ENCODE measurements at regions not wholly inside any gene's neighbourhood (a gene's known extent, or its start where the extent isn't known, plus 50 kb on each side); places are given as distances from the start of the nearest gene placed in this dataset.

GRCh38 chr7:24499871-24500270, 73.4 kb upstream of the PALS2 start (continued):
- no peak for TF ChIP-seq SKIL (IDR thresholded peaks at IDR 0.05; ENCODE audit: low read depth, poor library complexity, severe bottlenecking)
- no peak for TF ChIP-seq EZH2 (IDR thresholded peaks at IDR 0.05; ENCODE audit: borderline replicate concordance, control insufficient read depth, low read depth, low read length)
- no peak for TF ChIP-seq REST (IDR thresholded peaks at IDR 0.05; ENCODE audit: low read depth, low read length)

- ATAC-seq, result no peak
- Histone ChIP-seq H3K27ac (ENCODE audit: control insufficient read depth, insufficient read depth) (no peak overlapping the region), H3K9ac (ENCODE audit: control insufficient read depth, insufficient read depth, low read length) (no peak overlapping the region), H3K9me3 (replicated peaks; ENCODE audit: control insufficient read depth, insufficient read depth, low read length) (no peaks in the 10 kb centered on the region), H3K27me3 (replicated peaks in 1 of 2; ENCODE audit: control insufficient read depth in 2 of 2, insufficient read depth in 2 of 2, low read length in 1 of 2) (no peaks in the 10 kb centered on the region; a peak in 1 of 4 replicates), H3K36me3 (ENCODE audit: control insufficient read depth in 2 of 2, insufficient read depth in 2 of 2, low read length in 1 of 2) (no peaks in the 10 kb centered on the region), H2AFZ (ENCODE audit: control insufficient read depth, low read depth, low read length) (no peak overlapping the region), H4K20me1 (ENCODE audit: control insufficient read depth, insufficient read depth) (no peaks in the 10 kb centered on the region), H3K79me2 (ENCODE audit: control insufficient read depth, insufficient read depth, low read length) (no peaks in the 10 kb centered on the region), H3K4me1 (ENCODE audit: control insufficient read depth, insufficient read depth, low read length) (no peaks in the 10 kb centered on the region), H3K4me2 (ENCODE audit: control insufficient read depth, insufficient read depth) (no peak overlapping the region), H3K4me3 (no peak overlapping the region)
- in situ Hi-C loops (cut with MboI), result no loop called here
- WGBS (ENCODE audit: insufficient coverage, insufficient replicate concordance, low lambda C conversion rate, missing lambda C conversion rate), result 98% methylated on average over 3 of the region's 3 CpGs
- RAD21 ChIA-PET (ENCODE audit: unreplicated experiment), result no interaction called here
- intact Hi-C loops (cut with micrococcal nuclease; ENCODE audit: unreplicated experiment), result no loop called here
- no peak for DNase-seq (ENCODE audit: low read depth, low spot score)
- SMC1A ChIA-PET (ENCODE audit: uncharacterized antibody, unreplicated experiment), result no interaction called here
- TF ChIP-seq YBX1 (IDR thresholded peaks at IDR 0.05), result no peak
- TF ChIP-seq E4F1 (IDR thresholded peaks at IDR 0.05; ENCODE audit: borderline replicate concordance, partially characterized antibody), result no peak
- no peak for TF ChIP-seq ZBED1 (IDR thresholded peaks at IDR 0.05; ENCODE audit: borderline replicate concordance)
- TF ChIP-seq ZNF622 (IDR thresholded peaks at IDR 0.05), result no peak
- BruUV-seq (replicated peaks), result no TSS peak
- CTCF ChIA-PET, result no interaction called here
- FAIRE-seq, result no peak
- POLR2A ChIA-PET, result no interaction called here
Measured at GRCh38 chr7:24500599-24500998, 72.7 kb upstream of the PALS2 start.

All from GM12878 (cell line).